HEK293T (cell line): ENCODE measurements at regions not wholly inside any gene's neighbourhood (a gene's known extent, or its start where the extent isn't known, plus 50 kb on each side); places are given as distances from the start of the nearest gene placed in this dataset.

ENCODE experiments used
- ELF4 ChIP-seq: fragments of 450-650 bp; IDR thresholded peaks from 2 replicates; pipeline ENCODE4 v1.6.1; 2017; ENCODE audit warnings: antibody characterized with exemption
- FOXM1 ChIP-seq: fragments of 450-650 bp; IDR thresholded peaks from 2 replicates; pipeline ENCODE4 v1.6.1; 2017; ENCODE audit warnings: mild to moderate bottlenecking, borderline replicate concordance
- NFRKB ChIP-seq: fragments of 450-650 bp; IDR thresholded peaks from 2 replicates; pipeline ENCODE4 v1.6.1; 2016; ENCODE audit warnings: mild to moderate bottlenecking, moderate library complexity
- SP1 ChIP-seq: fragments of 450-650 bp; IDR thresholded peaks from 2 replicates; pipeline ENCODE4 v1.6.1; 2017

- no peak for TF ChIP-seq FOXM1
- no peak for TF ChIP-seq NFRKB
- TF ChIP-seq ELF4 = no peak
- TF ChIP-seq SP1 = no peak
These were observed 251.2 kb downstream of the CSNK1G3 start for GRCh38 chr5:123763201-123763600.
